Stimulated activated naive CD8-positive, alpha-beta T cell treated with anti-CD3 and anti-CD28 coated beads, Interleukin-15, amount 100 ng/mL, for 72 hours (primary cell): ENCODE measurements at regions not wholly inside any gene's neighbourhood (a gene's known extent, or its start where the extent isn't known, plus 50 kb on each side); places are given as distances from the start of the nearest gene placed in this dataset.
A peak's percentile ranks its signal among the peaks of the same experiment; 100 is the strongest.
"Not testable (repeated sequence)": the region's sequence is repeated elsewhere in the genome, so short reads cannot be mapped to it uniquely, and the experiment has no call there.

ENCODE experiments used
- ATAC-seq: fragments of 150-1000 bp; cut with Tn5 transposase; 2 replicates; pipeline ENCODE4 v1.10.0; 2021; ENCODE audit warnings: mild to moderate bottlenecking, moderate library complexity
- DNase-seq, 2 donors: peaks; one replicate each; pipeline ENCODE4 v3.0.0; 2021 to 2022
- H3K27ac Mint-ChIP-seq, 2 donors: one replicate each; pipeline ENCODE4 v1.8.0; 2022; ENCODE audit warnings: mild to moderate bottlenecking in 2 of 2, mixed read lengths in 2 of 2, moderate library complexity in 2 of 2
- H3K27me3 Mint-ChIP-seq: one replicate; pipeline ENCODE4 v1.8.0; 2022; ENCODE audit warnings: mixed read lengths
- H3K4me1 Mint-ChIP-seq: one replicate; pipeline ENCODE4 v1.8.0; 2022; ENCODE audit warnings: mild to moderate bottlenecking, mixed read lengths
- H3K4me3 Mint-ChIP-seq, 2 donors: one replicate each; pipeline ENCODE4 v1.8.0; 2022; ENCODE audit warnings: mild to moderate bottlenecking in 2 of 2, mixed read lengths in 2 of 2, moderate library complexity in 1 of 2
- H3K9me3 Mint-ChIP-seq, 2 donors: one replicate each; pipeline ENCODE4 v1.8.0; 2022; ENCODE audit warnings: mixed read lengths in 2 of 2

GRCh38 chr5:101679816-101680215 lies 616.3 kb downstream of the SLCO4C1 start:
- H3K27ac Mint-ChIP-seq, result no peak overlapping the region
- no peaks in the 10 kb centered on the region for H3K27me3 Mint-ChIP-seq
- DNase-seq (no peak), ATAC-seq (peak; percentile 40)
- no peaks in the 10 kb centered on the region for H3K4me1 Mint-ChIP-seq
- no peak overlapping the region for H3K4me3 Mint-ChIP-seq
- no peaks in the 10 kb centered on the region for H3K9me3 Mint-ChIP-seq

GRCh38 chr5:101678481-101679193 lies 617.4 kb downstream of the SLCO4C1 start:
- Mint-ChIP-seq H3K9me3 (no peaks in the 10 kb centered on the region), H3K27ac (no peak overlapping the region), H3K4me3 (no peak overlapping the region), H3K27me3 (no peaks in the 10 kb centered on the region), H3K4me1 (no peaks in the 10 kb centered on the region)
- DNase-seq (peak; percentile 11 to 14), ATAC-seq (no peak)

GRCh38 chr5:101677961-101678360 lies 618.1 kb downstream of the SLCO4C1 start:
- Mint-ChIP-seq H3K4me3 (no peak overlapping the region), H3K9me3 (no peaks in the 10 kb centered on the region), H3K4me1 (no peaks in the 10 kb centered on the region), H3K27me3 (no peaks in the 10 kb centered on the region), H3K27ac (no peak overlapping the region)
- DNase-seq (no peak), ATAC-seq (no peak)

- Mint-ChIP-seq H3K4me3 (no peak overlapping the region), H3K4me1 (no peaks in the 10 kb centered on the region), H3K9me3 (no peaks in the 10 kb centered on the region), H3K27me3 (no peaks in the 10 kb centered on the region), H3K27ac (no peak overlapping the region)
- ATAC-seq (no peak), DNase-seq (no peak)
Measured at GRCh38 chr5:101676646-101677045, 619.4 kb downstream of the SLCO4C1 start.

- ATAC-seq (no peak), DNase-seq (no peak)
- Mint-ChIP-seq H3K27ac (no peak overlapping the region), H3K4me3 (no peak overlapping the region), H3K27me3 (no peaks in the 10 kb centered on the region), H3K9me3 (no peaks in the 10 kb centered on the region), H3K4me1 (no peaks in the 10 kb centered on the region)
Measured at GRCh38 chr5:101675510-101676219, 620.4 kb downstream of the SLCO4C1 start.

- DNase-seq (no peak), ATAC-seq (no peak)
- Mint-ChIP-seq H3K27me3 (no peaks in the 10 kb centered on the region), H3K27ac (no peak overlapping the region), H3K4me1 (no peaks in the 10 kb centered on the region), H3K4me3 (no peak overlapping the region), H3K9me3 (no peaks in the 10 kb centered on the region)
Measured at GRCh38 chr5:101673120-101673519, 623.0 kb downstream of the SLCO4C1 start.

- H3K27me3 Mint-ChIP-seq, result no peaks in the 10 kb centered on the region
- DNase-seq (no peak), ATAC-seq (no peak)
- H3K9me3 Mint-ChIP-seq, result peaks cover 0 to 7% of the 10 kb centered on the region in 2 donors
- H3K4me3 Mint-ChIP-seq, result no peak overlapping the region
- H3K27ac Mint-ChIP-seq, result no peak overlapping the region
- no peaks in the 10 kb centered on the region for H3K4me1 Mint-ChIP-seq
Measured at GRCh38 chr5:101664071-101664791, 631.9 kb downstream of the SLCO4C1 start.

- Mint-ChIP-seq H3K4me3 (no peak overlapping the region), H3K4me1 (no peaks in the 10 kb centered on the region), H3K27ac (no peak overlapping the region), H3K9me3 (peaks cover 0 to 7% of the 10 kb centered on the region in 2 donors), H3K27me3 (no peaks in the 10 kb centered on the region)
- no peak for ATAC-seq
- no peak for DNase-seq
Measured at GRCh38 chr5:101663543-101663942, 632.5 kb downstream of the SLCO4C1 start.

GRCh38 chr5:101662263-101662662 lies 633.8 kb downstream of the SLCO4C1 start:
- no peaks in the 10 kb centered on the region for H3K27me3 Mint-ChIP-seq
- DNase-seq (no peak), ATAC-seq (no peak)
- H3K4me1 Mint-ChIP-seq, result no peaks in the 10 kb centered on the region
- H3K9me3 Mint-ChIP-seq, result peaks cover 0 to 7% of the 10 kb centered on the region in 2 donors
- no peak overlapping the region for H3K4me3 Mint-ChIP-seq
- H3K27ac Mint-ChIP-seq, result no peak overlapping the region

- no peaks in the 10 kb centered on the region for H3K4me1 Mint-ChIP-seq
- H3K27ac Mint-ChIP-seq, result no peak overlapping the region
- ATAC-seq (no peak), DNase-seq (no peak)
- H3K9me3 Mint-ChIP-seq, result no peaks in the 10 kb centered on the region
- H3K4me3 Mint-ChIP-seq, result no peak overlapping the region
- H3K27me3 Mint-ChIP-seq, result no peaks in the 10 kb centered on the region
Measured at GRCh38 chr5:101658433-101658832, 637.7 kb downstream of the SLCO4C1 start.

- no peak overlapping the region for H3K27ac Mint-ChIP-seq
Measured at GRCh38 chr5:101653996-101654395, 642.1 kb downstream of the SLCO4C1 start.

GRCh38 chr5:101647861-101648260 lies 648.2 kb downstream of the SLCO4C1 start:
- ATAC-seq (no peak), DNase-seq (no peak)
- Mint-ChIP-seq H3K27me3 (no peaks in the 10 kb centered on the region), H3K4me1 (no peaks in the 10 kb centered on the region), H3K9me3 (no peaks in the 10 kb centered on the region), H3K27ac (no peak overlapping the region), H3K4me3 (no peak overlapping the region)

More at GRCh38 chr5:101653996-101654395, 642.1 kb downstream of the SLCO4C1 start:
- Mint-ChIP-seq H3K27me3 (no peaks in the 10 kb centered on the region), H3K4me1 (no peaks in the 10 kb centered on the region), H3K4me3 (no peak overlapping the region), H3K9me3 (no peaks in the 10 kb centered on the region)
- ATAC-seq (no peak), DNase-seq (no peak)

- H3K9me3 Mint-ChIP-seq, result no peaks in the 10 kb centered on the region
- DNase-seq (no peak), ATAC-seq (no peak)
- H3K27me3 Mint-ChIP-seq, result no peaks in the 10 kb centered on the region
- no peaks in the 10 kb centered on the region for H3K4me1 Mint-ChIP-seq
- no peak overlapping the region for H3K4me3 Mint-ChIP-seq
- no peak overlapping the region for H3K27ac Mint-ChIP-seq
Measured at GRCh38 chr5:101643794-101644193, 652.3 kb downstream of the SLCO4C1 start.

- no peak overlapping the region for H3K4me3 Mint-ChIP-seq
- H3K27ac Mint-ChIP-seq, result no peak overlapping the region
- H3K27me3 Mint-ChIP-seq, result no peaks in the 10 kb centered on the region
- peaks cover 0 to 9% of the 10 kb centered on the region in 2 donors for H3K9me3 Mint-ChIP-seq
- ATAC-seq (no peak), DNase-seq (no peak)
- H3K4me1 Mint-ChIP-seq, result no peaks in the 10 kb centered on the region
Measured at GRCh38 chr5:101637599-101637998, 658.5 kb downstream of the SLCO4C1 start.

- H3K27me3 Mint-ChIP-seq, H3K9me3 Mint-ChIP-seq, DNase-seq, H3K27ac Mint-ChIP-seq, H3K4me1 Mint-ChIP-seq, ATAC-seq, H3K4me3 Mint-ChIP-seq: not testable (repeated sequence)
Measured at GRCh38 chr5:101627770-101628169, 668.3 kb downstream of the SLCO4C1 start.

- no peak overlapping the region for H3K4me3 Mint-ChIP-seq
- ATAC-seq, result no peak
- H3K27me3 Mint-ChIP-seq, result no peaks in the 10 kb centered on the region
- H3K4me1 Mint-ChIP-seq, result no peaks in the 10 kb centered on the region
- no peak for DNase-seq
- H3K9me3 Mint-ChIP-seq, result peaks cover 0 to 8% of the 10 kb centered on the region in 2 donors
- H3K27ac Mint-ChIP-seq, result no peak overlapping the region
Measured at GRCh38 chr5:101626572-101626971, 669.5 kb downstream of the SLCO4C1 start.
